ENCODE measurements at regions not wholly inside any gene's neighbourhood (a gene's known extent, or its start where the extent isn't known, plus 50 kb on each side); places are given as distances from the start of the nearest gene placed in this dataset.

- Histone ChIP-seq H3K9me2 (replicated peaks; ENCODE audit: low read length) (no peaks in the 10 kb centered on the region), H3K4me2 (ENCODE audit: low read length) (no peak overlapping the region), H3F3A (ENCODE audit: low read length, unreplicated experiment) (no peaks in the 10 kb centered on the region), H3K4me1 (ENCODE audit: insufficient read depth, low read length) (no peaks in the 10 kb centered on the region), H3K36me3 (ENCODE audit: low read depth, low read length) (no peaks in the 10 kb centered on the region), H4K20me1 (ENCODE audit: low read length) (no peaks in the 10 kb centered on the region), H3K9me3 (ENCODE audit: low read length) (no peaks in the 10 kb centered on the region), H3K79me2 (ENCODE audit: low read length) (no peaks in the 10 kb centered on the region), H3K4me3 (ENCODE audit: low read length) (no peak overlapping the region), H3K27me3 (ENCODE audit: low read length) (no peaks in the 10 kb centered on the region), H2AFZ (ENCODE audit: low read length) (no peak overlapping the region), H3K27ac (ENCODE audit: low read length) (no peak overlapping the region), H3K9ac (ENCODE audit: low read length) (no peak overlapping the region)
- ATAC-seq: no peak
- BruUV-seq (replicated peaks): no TSS peak
- ChIA-PET POLR2A (ENCODE audit: unreplicated experiment) (interaction anchor here (0.6 kb wide), 2 partner anchors 55 to 60 kb away, joined by 3 to 5 read pairs; no protein-coding TSS in a partner anchor), CTCF (no interaction called here)
- no peak for DNase-seq
- intact Hi-C loops (cut with micrococcal nuclease): no loop called here
- TF ChIP-seq EZH2 (IDR thresholded peaks at IDR 0.05; ENCODE audit: low read length, unreplicated experiment): no peak
- no peak for TF ChIP-seq EZH2phosphoT487 (IDR thresholded peaks at IDR 0.05; ENCODE audit: borderline replicate concordance, low read length)
- no peak for TF ChIP-seq CTCF (conservative IDR thresholded peaks at IDR 0.05; ENCODE audit: low read depth, low read length)
Observed at GRCh38 chr2:194999771-195000170, 657.3 kb upstream of the SLC39A10 start.

GRCh38 chr2:194992648-194993047 lies 664.4 kb upstream of the SLC39A10 start:
- H3K27ac ChIP-seq (ENCODE audit: low read length): no peak overlapping the region
- CTCF ChIA-PET: no interaction called here
- no peaks in the 10 kb centered on the region for H3K36me3 ChIP-seq (ENCODE audit: low read depth, low read length)
- POLR2A ChIA-PET (ENCODE audit: unreplicated experiment): no interaction called here
- H3F3A ChIP-seq (ENCODE audit: low read length, unreplicated experiment): no peaks in the 10 kb centered on the region
- H3K9me3 ChIP-seq (ENCODE audit: low read length): no peaks in the 10 kb centered on the region
- H3K4me1 ChIP-seq (ENCODE audit: insufficient read depth, low read length): no peaks in the 10 kb centered on the region
- no peak overlapping the region for H3K4me2 ChIP-seq (ENCODE audit: low read length)
- no peaks in the 10 kb centered on the region for H3K27me3 ChIP-seq (ENCODE audit: low read length)
- H3K79me2 ChIP-seq (ENCODE audit: low read length): no peaks in the 10 kb centered on the region
- intact Hi-C loops (cut with micrococcal nuclease): no loop called here
- no peak for TF ChIP-seq EZH2phosphoT487 (IDR thresholded peaks at IDR 0.05; ENCODE audit: borderline replicate concordance, low read length)
- no peak for TF ChIP-seq EZH2 (IDR thresholded peaks at IDR 0.05; ENCODE audit: low read length, unreplicated experiment)
- TF ChIP-seq CTCF (conservative IDR thresholded peaks at IDR 0.05; ENCODE audit: low read depth, low read length): no peak
- no peak overlapping the region for H3K4me3 ChIP-seq (ENCODE audit: low read length)
- no peak for DNase-seq
- H3K9ac ChIP-seq (ENCODE audit: low read length): no peak overlapping the region
- no peaks in the 10 kb centered on the region for H3K9me2 ChIP-seq (replicated peaks; ENCODE audit: low read length)
- no peaks in the 10 kb centered on the region for H4K20me1 ChIP-seq (ENCODE audit: low read length)
- ATAC-seq: no peak
- no peak overlapping the region for H2AFZ ChIP-seq (ENCODE audit: low read length)
- no TSS peak for BruUV-seq (replicated peaks)

GRCh38 chr2:194985258-194985657 lies 671.8 kb upstream of the SLC39A10 start:
- Histone ChIP-seq H3F3A (ENCODE audit: low read length, unreplicated experiment) (no peaks in the 10 kb centered on the region), H2AFZ (ENCODE audit: low read length) (no peak overlapping the region), H3K27me3 (ENCODE audit: low read length) (no peaks in the 10 kb centered on the region), H3K9me2 (replicated peaks; ENCODE audit: low read length) (no peaks in the 10 kb centered on the region), H3K9ac (ENCODE audit: low read length) (no peak overlapping the region), H3K4me3 (ENCODE audit: low read length) (no peak overlapping the region), H3K4me2 (ENCODE audit: low read length) (no peak overlapping the region), H3K9me3 (ENCODE audit: low read length) (0 out of 2 replicates have a peak, but pooled peaks cover 10% of the 10 kb centered on the region), H3K36me3 (ENCODE audit: low read depth, low read length) (no peaks in the 10 kb centered on the region), H3K4me1 (ENCODE audit: insufficient read depth, low read length) (no peaks in the 10 kb centered on the region), H3K79me2 (ENCODE audit: low read length) (no peaks in the 10 kb centered on the region), H3K27ac (ENCODE audit: low read length) (no peak overlapping the region), H4K20me1 (ENCODE audit: low read length) (no peaks in the 10 kb centered on the region)
- no TSS peak for BruUV-seq (replicated peaks)
- ATAC-seq: no peak
- intact Hi-C loops (cut with micrococcal nuclease): no loop called here
- POLR2A ChIA-PET (ENCODE audit: unreplicated experiment): no interaction called here
- no peak for TF ChIP-seq EZH2phosphoT487 (IDR thresholded peaks at IDR 0.05; ENCODE audit: borderline replicate concordance, low read length)
- TF ChIP-seq CTCF (conservative IDR thresholded peaks at IDR 0.05; ENCODE audit: low read depth, low read length): no peak
- TF ChIP-seq EZH2 (IDR thresholded peaks at IDR 0.05; ENCODE audit: low read length, unreplicated experiment): no peak
- CTCF ChIA-PET: no interaction called here
- DNase-seq: no peak
